HG02678 (cell line): ENCODE measurements at regions not wholly inside any gene's neighbourhood (a gene's known extent, or its start where the extent isn't known, plus 50 kb on each side); places are given as distances from the start of the nearest gene placed in this dataset.
"Not testable (repeated sequence)": the region's sequence is repeated elsewhere in the genome, so short reads cannot be mapped to it uniquely, and the experiment has no call there.

Experiments
- ATAC-seq: cut with Tn5 transposase; IDR thresholded peaks from one replicate; pipeline ENCODE4 v1.9.1; 2021; ENCODE audit warnings: mild to moderate bottlenecking, moderate library complexity; ENCODE audit not compliant: unreplicated experiment

GRCh38 chr1:120282744-120283464 is 106.6 kb upstream of the SEC22B start:
- ATAC-seq: not testable (repeated sequence)

GRCh38 chr1:120278259-120278610 is 101.9 kb upstream of the SEC22B start:
- not testable (repeated sequence) for ATAC-seq

GRCh38 chr1:120277428-120278258 is 101.3 kb upstream of the SEC22B start:
- ATAC-seq: not testable (repeated sequence)

- ATAC-seq: not testable (repeated sequence)
These were observed 100.4 kb upstream of the SEC22B start for GRCh38 chr1:120276710-120277109.

- ATAC-seq: not testable (repeated sequence)
These were observed 98.1 kb upstream of the SEC22B start for GRCh38 chr1:120274438-120274837.

GRCh38 chr1:120273363-120273762 is 97.0 kb upstream of the SEC22B start:
- ATAC-seq: not testable (repeated sequence)

- not testable (repeated sequence) for ATAC-seq
These were observed 95.9 kb upstream of the SEC22B start for GRCh38 chr1:120272242-120272641.

GRCh38 chr1:120271561-120272221 is 95.4 kb upstream of the SEC22B start:
- ATAC-seq: not testable (repeated sequence)

- not testable (repeated sequence) for ATAC-seq
These were observed 91.7 kb upstream of the SEC22B start for GRCh38 chr1:120267894-120268551.

GRCh38 chr1:120264564-120264963 is 88.2 kb upstream of the SEC22B start:
- ATAC-seq: not testable (repeated sequence)

- not testable (repeated sequence) for ATAC-seq
These were observed 86.8 kb upstream of the SEC22B start for GRCh38 chr1:120262791-120263751.

GRCh38 chr1:120257778-120258105 is 81.4 kb upstream of the SEC22B start:
- ATAC-seq: not testable (repeated sequence)

- ATAC-seq: not testable (repeated sequence)
These were observed 80.9 kb upstream of the SEC22B start for GRCh38 chr1:120257064-120257777.

GRCh38 chr1:120250756-120251155 is 74.4 kb upstream of the SEC22B start:
- ATAC-seq: not testable (repeated sequence)

GRCh38 chr1:120248726-120249427 is 72.6 kb upstream of the SEC22B start:
- not testable (repeated sequence) for ATAC-seq

- ATAC-seq: not testable (repeated sequence)
These were observed 71.9 kb upstream of the SEC22B start for GRCh38 chr1:120248203-120248602.

- not testable (repeated sequence) for ATAC-seq
These were observed 67.5 kb upstream of the SEC22B start for GRCh38 chr1:120243867-120244266.

- not testable (repeated sequence) for ATAC-seq
These were observed 66.3 kb upstream of the SEC22B start for GRCh38 chr1:120242582-120242981.

- not testable (repeated sequence) for ATAC-seq
These were observed 65.5 kb upstream of the SEC22B start for GRCh38 chr1:120241868-120242267.
